ENCODE measurements at regions not wholly inside any gene's neighbourhood (a gene's known extent, or its start where the extent isn't known, plus 50 kb on each side); places are given as distances from the start of the nearest gene placed in this dataset.

DNA sequence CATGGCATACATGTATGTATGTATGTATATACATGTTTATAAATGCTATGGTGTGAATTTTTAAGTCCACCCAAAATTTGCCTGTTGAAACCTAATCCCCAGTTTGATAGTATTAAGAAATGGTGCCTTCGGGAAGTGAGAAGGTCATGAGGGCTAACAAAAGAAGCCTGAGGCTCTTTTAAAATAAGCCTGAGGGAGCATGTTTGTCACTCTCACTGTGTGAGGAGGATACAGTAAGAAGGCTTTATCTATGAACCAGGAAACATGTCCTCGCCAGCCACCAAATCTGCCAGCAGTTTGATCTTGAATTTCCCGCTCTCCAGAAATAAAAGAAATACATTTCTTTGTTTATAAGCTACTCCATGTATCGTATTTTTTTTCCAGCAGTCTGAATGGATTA is 163.0 kb upstream of the LINC00305 start:
- Histone ChIP-seq H2AFZ (ENCODE audit: control insufficient read depth, low read length) (no peak overlapping the region), H3K79me2 (ENCODE audit: control insufficient read depth, insufficient read depth, low read length) (no peaks in the 10 kb centered on the region), H3K4me3 (ENCODE audit: control insufficient read depth in 2 of 3, extremely low read depth in 1 of 3, insufficient read depth in 2 of 3, low read depth in 1 of 3, low read length in 3 of 3) (no peak overlapping the region), H3K4me1 (ENCODE audit: control insufficient read depth, extremely low read depth, insufficient read depth, low read length) (no peaks in the 10 kb centered on the region), H3K9ac (ENCODE audit: control insufficient read depth, extremely low read depth, insufficient read depth, low read length) (no peak overlapping the region), H3K27ac (ENCODE audit: control insufficient read depth, insufficient read depth, low read length) (no peak overlapping the region), H3K4me2 (ENCODE audit: control insufficient read depth, extremely low read depth, insufficient read depth, low read depth, low read length) (no peak overlapping the region), H3K36me3 (ENCODE audit: control insufficient read depth in 2 of 2, extremely low read depth in 1 of 2, insufficient read depth in 2 of 2, low read length in 2 of 2) (no peaks in the 10 kb centered on the region), H4K20me1 (ENCODE audit: control insufficient read depth, extremely low read depth, insufficient read depth, low read length) (no peaks in the 10 kb centered on the region), H3K9me3 (ENCODE audit: control insufficient read depth, low read depth, low read length) (no peaks in the 10 kb centered on the region), H3K27me3 (ENCODE audit: control insufficient read depth, extremely low read depth, insufficient read depth, low read length) (no peaks in the 10 kb centered on the region), H3K9me1 (ENCODE audit: control insufficient read depth, extremely low read depth, insufficient read depth, low read length) (no peaks in the 10 kb centered on the region)
- dilution Hi-C loops (cut with MboI; ENCODE audit: extremely low pct_ligation_motif_present, low sequenced_read_pairs): no loop called here
- TF ChIP-seq, protein P1, sequence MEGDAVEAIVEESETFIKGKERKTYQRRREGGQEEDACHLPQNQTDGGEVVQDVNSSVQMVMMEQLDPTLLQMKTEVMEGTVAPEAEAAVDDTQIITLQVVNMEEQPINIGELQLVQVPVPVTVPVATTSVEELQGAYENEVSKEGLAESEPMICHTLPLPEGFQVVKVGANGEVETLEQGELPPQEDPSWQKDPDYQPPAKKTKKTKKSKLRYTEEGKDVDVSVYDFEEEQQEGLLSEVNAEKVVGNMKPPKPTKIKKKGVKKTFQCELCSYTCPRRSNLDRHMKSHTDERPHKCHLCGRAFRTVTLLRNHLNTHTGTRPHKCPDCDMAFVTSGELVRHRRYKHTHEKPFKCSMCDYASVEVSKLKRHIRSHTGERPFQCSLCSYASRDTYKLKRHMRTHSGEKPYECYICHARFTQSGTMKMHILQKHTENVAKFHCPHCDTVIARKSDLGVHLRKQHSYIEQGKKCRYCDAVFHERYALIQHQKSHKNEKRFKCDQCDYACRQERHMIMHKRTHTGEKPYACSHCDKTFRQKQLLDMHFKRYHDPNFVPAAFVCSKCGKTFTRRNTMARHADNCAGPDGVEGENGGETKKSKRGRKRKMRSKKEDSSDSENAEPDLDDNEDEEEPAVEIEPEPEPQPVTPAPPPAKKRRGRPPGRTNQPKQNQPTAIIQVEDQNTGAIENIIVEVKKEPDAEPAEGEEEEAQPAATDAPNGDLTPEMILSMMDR (optimal IDR thresholded peaks at IDR 0.05 in 1 of 3, IDR thresholded peaks at IDR 0.05 in 1 of 3, conservative IDR thresholded peaks at IDR 0.05 in 1 of 3; ENCODE audit: extremely low read depth in 1 of 3, insufficient read depth in 2 of 3, low read length in 3 of 3): no peak
- TF ChIP-seq EZH2 (IDR thresholded peaks at IDR 0.05; ENCODE audit: low read length): no peak
- no peak for DNase-seq (ENCODE audit: low read depth, low spot score)
- FAIRE-seq: no peak

DNA sequence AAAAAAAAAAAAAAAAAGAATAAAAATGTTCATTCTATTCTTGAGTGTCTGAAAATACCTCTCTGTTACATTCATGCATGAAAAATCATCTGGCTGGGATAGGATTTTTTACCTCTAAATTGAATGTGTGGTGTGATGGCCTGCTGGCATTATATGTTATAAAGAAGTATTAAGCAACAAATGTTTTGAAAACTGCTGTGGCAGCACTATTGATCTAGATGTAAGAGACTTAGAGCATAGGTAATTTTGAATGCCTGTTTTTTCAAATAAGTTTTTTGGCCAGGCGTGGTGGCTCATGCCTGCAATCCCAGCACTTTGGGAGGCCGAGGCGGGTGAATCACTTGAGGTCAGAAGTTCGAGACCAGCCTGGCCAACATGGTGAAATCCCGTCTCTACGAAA is 147.0 kb upstream of the LINC00305 start:
- Histone ChIP-seq H3K9me3 (ENCODE audit: control insufficient read depth, low read depth, low read length) (no peaks in the 10 kb centered on the region), H3K4me2 (ENCODE audit: control insufficient read depth, extremely low read depth, insufficient read depth, low read depth, low read length) (no peak overlapping the region), H3K36me3 (ENCODE audit: control insufficient read depth in 2 of 2, extremely low read depth in 1 of 2, insufficient read depth in 2 of 2, low read length in 2 of 2) (no peaks in the 10 kb centered on the region), H2AFZ (ENCODE audit: control insufficient read depth, low read length) (no peak overlapping the region), H3K79me2 (ENCODE audit: control insufficient read depth, insufficient read depth, low read length) (no peaks in the 10 kb centered on the region), H3K27me3 (ENCODE audit: control insufficient read depth, extremely low read depth, insufficient read depth, low read length) (no peaks in the 10 kb centered on the region), H4K20me1 (ENCODE audit: control insufficient read depth, extremely low read depth, insufficient read depth, low read length) (no peaks in the 10 kb centered on the region), H3K27ac (ENCODE audit: control insufficient read depth, insufficient read depth, low read length) (no peak overlapping the region), H3K9ac (ENCODE audit: control insufficient read depth, extremely low read depth, insufficient read depth, low read length) (no peak overlapping the region), H3K4me3 (ENCODE audit: control insufficient read depth in 2 of 3, extremely low read depth in 1 of 3, insufficient read depth in 2 of 3, low read depth in 1 of 3, low read length in 3 of 3) (no peak overlapping the region), H3K4me1 (ENCODE audit: control insufficient read depth, extremely low read depth, insufficient read depth, low read length) (no peaks in the 10 kb centered on the region), H3K9me1 (ENCODE audit: control insufficient read depth, extremely low read depth, insufficient read depth, low read length) (no peaks in the 10 kb centered on the region)
- TF ChIP-seq EZH2 (IDR thresholded peaks at IDR 0.05; ENCODE audit: low read length): no peak
- TF ChIP-seq, protein P1 (optimal IDR thresholded peaks at IDR 0.05 in 1 of 3, IDR thresholded peaks at IDR 0.05 in 1 of 3, conservative IDR thresholded peaks at IDR 0.05 in 1 of 3; ENCODE audit: extremely low read depth in 1 of 3, insufficient read depth in 2 of 3, low read length in 3 of 3): no peak
- DNase-seq (ENCODE audit: low read depth, low spot score) (no peak), FAIRE-seq (no peak)
- dilution Hi-C loops (cut with MboI; ENCODE audit: extremely low pct_ligation_motif_present, low sequenced_read_pairs): no loop called here

Data from keratinocyte (primary cell).